ENCODE measurements at regions not wholly inside any gene's neighbourhood (a gene's known extent, or its start where the extent isn't known, plus 50 kb on each side); places are given as distances from the start of the nearest gene placed in this dataset.
"Not testable (repeated sequence)": the region's sequence is repeated elsewhere in the genome, so short reads cannot be mapped to it uniquely, and the experiment has no call there.

GRCh38 chr6:163750431-163751031 is 336.0 kb downstream of the QKI start:
- Mint-ChIP-seq H3K9me3 (peaks cover 0 to 2% (median 0%) of the 10 kb centered on the region in 7 donors), H3K36me3 (peaks cover 0 to 17% of the 10 kb centered on the region in 2 donors), H3K4me3 (peak overlapping the region in 7 of 8 donors; percentile 51 to 89 (median 85)), H3K27ac (peak overlapping the region in 4 of 6 donors; percentile 16 to 79 (median 32)), H3K4me1 (peaks cover 28 to 33% (median 33%) of the 10 kb centered on the region in 3 donors), H3K27me3 (peaks cover 32 to 71% (median 66%) of the 10 kb centered on the region in 3 donors)
- DNase-seq: peak; percentile 38
- ATAC-seq (ENCODE audit: low read depth in 2 of 2): peak; percentile 67 to 84

GRCh38 chr6:163748886-163749285 is 334.4 kb downstream of the QKI start:
- ATAC-seq (ENCODE audit: low read depth in 2 of 2) (no peak), DNase-seq (no peak)
- no peak overlapping the region for H3K27ac Mint-ChIP-seq
- peaks cover 21 to 25% (median 24%) of the 10 kb centered on the region in 3 donors for H3K4me1 Mint-ChIP-seq
- H3K27me3 Mint-ChIP-seq: peaks cover 37 to 76% (median 72%) of the 10 kb centered on the region in 3 donors
- no peak overlapping the region for H3K4me3 Mint-ChIP-seq
- peaks cover 0 to 17% of the 10 kb centered on the region in 2 donors for H3K36me3 Mint-ChIP-seq
- peaks cover 0 to 2% (median 0%) of the 10 kb centered on the region in 7 donors for H3K9me3 Mint-ChIP-seq

GRCh38 chr6:163748036-163748435 is 333.5 kb downstream of the QKI start:
- Mint-ChIP-seq H3K27me3 (peaks cover 41 to 83% (median 72%) of the 10 kb centered on the region in 3 donors), H3K4me3 (no peak overlapping the region), H3K36me3 (peaks cover 0 to 17% of the 10 kb centered on the region in 2 donors), H3K4me1 (peaks cover 21 to 25% (median 24%) of the 10 kb centered on the region in 3 donors), H3K9me3 (peaks cover 0 to 2% (median 0%) of the 10 kb centered on the region in 7 donors), H3K27ac (no peak overlapping the region)
- DNase-seq (no peak), ATAC-seq (ENCODE audit: low read depth in 2 of 2) (no peak)

GRCh38 chr6:163747058-163747457 is 332.5 kb downstream of the QKI start:
- not testable (repeated sequence) for ATAC-seq (ENCODE audit: low read depth in 2 of 2); H3K9me3 Mint-ChIP-seq; H3K27ac Mint-ChIP-seq; H3K36me3 Mint-ChIP-seq; DNase-seq; H3K4me3 Mint-ChIP-seq
- H3K4me1 Mint-ChIP-seq: peaks cover 15 to 21% (median 16%) of the 10 kb centered on the region in 3 donors
- peaks cover 41 to 82% (median 64%) of the 10 kb centered on the region in 3 donors for H3K27me3 Mint-ChIP-seq

GRCh38 chr6:163745536-163746400 is 331.2 kb downstream of the QKI start:
- DNase-seq (no peak), ATAC-seq (ENCODE audit: low read depth in 2 of 2) (no peak)
- Mint-ChIP-seq H3K27ac (no peak overlapping the region), H3K4me3 (peak overlapping the region in 1 of 8 donors; percentile 31), H3K4me1 (peaks cover 9 to 12% (median 11%) of the 10 kb centered on the region in 3 donors), H3K27me3 (peaks cover 33 to 76% (median 52%) of the 10 kb centered on the region in 3 donors), H3K9me3 (no peaks in the 10 kb centered on the region), H3K36me3 (peaks cover 0 to 7% of the 10 kb centered on the region in 2 donors)

GRCh38 chr6:163744256-163744925 is 329.9 kb downstream of the QKI start:
- peaks cover 0 to 7% of the 10 kb centered on the region in 2 donors for H3K36me3 Mint-ChIP-seq
- H3K27ac Mint-ChIP-seq: no peak overlapping the region
- no peak overlapping the region for H3K4me3 Mint-ChIP-seq
- H3K4me1 Mint-ChIP-seq: peaks cover 0 to 2% (median under 1%) of the 10 kb centered on the region in 3 donors
- peaks cover 26 to 63% (median 39%) of the 10 kb centered on the region in 3 donors for H3K27me3 Mint-ChIP-seq
- DNase-seq: no peak
- no peak for ATAC-seq (ENCODE audit: low read depth in 2 of 2)
- no peaks in the 10 kb centered on the region for H3K9me3 Mint-ChIP-seq

GRCh38 chr6:163743796-163744195 is 329.3 kb downstream of the QKI start:
- H3K4me1 Mint-ChIP-seq: peaks cover 0 to 2% (median 0%) of the 10 kb centered on the region in 3 donors

GRCh38 chr6:163741743-163742363 is 327.3 kb downstream of the QKI start:
- H3K4me1 Mint-ChIP-seq: no peaks in the 10 kb centered on the region
- peaks cover 0 to 4% of the 10 kb centered on the region in 2 donors for H3K36me3 Mint-ChIP-seq
- ATAC-seq (ENCODE audit: low read depth in 2 of 2) (no peak), DNase-seq (no peak)
- H3K4me3 Mint-ChIP-seq: no peak overlapping the region
- no peaks in the 10 kb centered on the region for H3K9me3 Mint-ChIP-seq
- H3K27ac Mint-ChIP-seq: no peak overlapping the region
- peaks cover 17 to 59% (median 23%) of the 10 kb centered on the region in 3 donors for H3K27me3 Mint-ChIP-seq

More at GRCh38 chr6:163743796-163744195, 329.3 kb downstream of the QKI start:
- H3K36me3 Mint-ChIP-seq: peaks cover 0 to 7% of the 10 kb centered on the region in 2 donors
- no peak for DNase-seq
- no peak for ATAC-seq (ENCODE audit: low read depth in 2 of 2)
- peaks cover 23 to 60% (median 33%) of the 10 kb centered on the region in 3 donors for H3K27me3 Mint-ChIP-seq
- H3K4me3 Mint-ChIP-seq: no peak overlapping the region
- no peak overlapping the region for H3K27ac Mint-ChIP-seq
- no peaks in the 10 kb centered on the region for H3K9me3 Mint-ChIP-seq

GRCh38 chr6:163741342-163741741 is 326.8 kb downstream of the QKI start:
- DNase-seq (no peak), ATAC-seq (ENCODE audit: low read depth in 2 of 2) (no peak)
- no peaks in the 10 kb centered on the region for H3K9me3 Mint-ChIP-seq
- H3K4me1 Mint-ChIP-seq: no peaks in the 10 kb centered on the region
- peaks cover 15 to 59% (median 23%) of the 10 kb centered on the region in 3 donors for H3K27me3 Mint-ChIP-seq
- H3K27ac Mint-ChIP-seq: no peak overlapping the region
- H3K4me3 Mint-ChIP-seq: no peak overlapping the region
- no peaks in the 10 kb centered on the region for H3K36me3 Mint-ChIP-seq

- ATAC-seq (ENCODE audit: low read depth in 2 of 2): no peak
These were observed 325.4 kb downstream of the QKI start for GRCh38 chr6:163739966-163740365.

GRCh38 chr6:163739408-163739725 is 324.8 kb downstream of the QKI start:
- H3K27ac Mint-ChIP-seq: no peak overlapping the region
- H3K36me3 Mint-ChIP-seq: no peaks in the 10 kb centered on the region
- DNase-seq (no peak), ATAC-seq (ENCODE audit: low read depth in 2 of 2) (no peak)
- peaks cover 0 to 5% (median 0%) of the 10 kb centered on the region in 3 donors for H3K4me1 Mint-ChIP-seq
- no peak overlapping the region for H3K4me3 Mint-ChIP-seq
- no peaks in the 10 kb centered on the region for H3K9me3 Mint-ChIP-seq
- peaks cover 9 to 57% (median 9%) of the 10 kb centered on the region in 3 donors for H3K27me3 Mint-ChIP-seq

More at GRCh38 chr6:163739966-163740365, 325.4 kb downstream of the QKI start:
- no peak for DNase-seq
- Mint-ChIP-seq H3K36me3 (no peaks in the 10 kb centered on the region), H3K27ac (no peak overlapping the region), H3K4me3 (peak overlapping the region in 1 of 8 donors; percentile 35), H3K9me3 (no peaks in the 10 kb centered on the region), H3K27me3 (peaks cover 9 to 58% (median 10%) of the 10 kb centered on the region in 3 donors), H3K4me1 (peaks cover 0 to under 1% (median 0%) of the 10 kb centered on the region in 3 donors)

GRCh38 chr6:163738725-163739407 is 324.3 kb downstream of the QKI start:
- Mint-ChIP-seq H3K4me3 (no peak overlapping the region), H3K27me3 (peaks cover 9 to 52% (median 9%) of the 10 kb centered on the region in 3 donors)

More at GRCh38 chr6:163738725-163739407, 324.3 kb downstream of the QKI start:
- ATAC-seq (ENCODE audit: low read depth in 2 of 2): no peak
- no peak overlapping the region for H3K27ac Mint-ChIP-seq
- DNase-seq: no peak
- no peaks in the 10 kb centered on the region for H3K36me3 Mint-ChIP-seq
- H3K4me1 Mint-ChIP-seq: peaks cover 0 to 5% (median 0%) of the 10 kb centered on the region in 3 donors
- H3K9me3 Mint-ChIP-seq: no peaks in the 10 kb centered on the region
